Peyer's patch (tissue), 4 donors: ENCODE measurements at regions not wholly inside any gene's neighbourhood (a gene's known extent, or its start where the extent isn't known, plus 50 kb on each side); places are given as distances from the start of the nearest gene placed in this dataset.

Source experiments
- POLR2A ChIP-seq, 2 donors: fragments of 450-650 bp; IDR thresholded peaks; one replicate each; pipeline ENCODE4 v1.5.1; 2017; ENCODE audit warnings: antibody characterized with exemption in 2 of 2, mild to moderate bottlenecking in 2 of 2, moderate library complexity in 2 of 2
- TF ChIP-seq, protein P1 (sequence below), 6 experiments: fragments of 450-650 bp in 4 of 6; fragments of 200-600 bp in 2 of 6; sonication (generic) in 1 of 6; IDR thresholded peaks; one replicate each; pipeline ENCODE4 v1.5.1; 2017 to 2019; ENCODE audit warnings: antibody characterized with exemption in 6 of 6, mild to moderate bottlenecking in 3 of 6, moderate library complexity in 1 of 6

DNA sequence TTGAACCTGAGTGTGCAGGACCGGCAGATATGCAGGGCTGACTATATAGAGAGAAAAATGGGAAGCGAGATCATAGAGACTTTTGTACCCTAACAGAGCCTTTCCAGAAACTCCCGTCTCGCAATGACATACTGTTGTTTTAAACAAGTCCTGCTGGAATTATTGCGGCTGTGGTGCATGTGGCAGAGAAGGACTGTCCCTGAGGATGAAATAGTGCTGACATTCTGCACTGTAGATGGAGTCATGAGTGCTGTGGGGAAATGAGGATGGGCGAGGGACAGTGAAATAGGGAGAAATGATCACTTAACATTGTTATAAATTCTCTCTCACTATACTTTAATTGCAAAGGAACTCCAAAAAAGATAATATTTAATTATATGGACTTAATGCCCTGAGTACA lies 50.4 kb upstream of the KLHL14 start:
- TF ChIP-seq, protein P1, sequence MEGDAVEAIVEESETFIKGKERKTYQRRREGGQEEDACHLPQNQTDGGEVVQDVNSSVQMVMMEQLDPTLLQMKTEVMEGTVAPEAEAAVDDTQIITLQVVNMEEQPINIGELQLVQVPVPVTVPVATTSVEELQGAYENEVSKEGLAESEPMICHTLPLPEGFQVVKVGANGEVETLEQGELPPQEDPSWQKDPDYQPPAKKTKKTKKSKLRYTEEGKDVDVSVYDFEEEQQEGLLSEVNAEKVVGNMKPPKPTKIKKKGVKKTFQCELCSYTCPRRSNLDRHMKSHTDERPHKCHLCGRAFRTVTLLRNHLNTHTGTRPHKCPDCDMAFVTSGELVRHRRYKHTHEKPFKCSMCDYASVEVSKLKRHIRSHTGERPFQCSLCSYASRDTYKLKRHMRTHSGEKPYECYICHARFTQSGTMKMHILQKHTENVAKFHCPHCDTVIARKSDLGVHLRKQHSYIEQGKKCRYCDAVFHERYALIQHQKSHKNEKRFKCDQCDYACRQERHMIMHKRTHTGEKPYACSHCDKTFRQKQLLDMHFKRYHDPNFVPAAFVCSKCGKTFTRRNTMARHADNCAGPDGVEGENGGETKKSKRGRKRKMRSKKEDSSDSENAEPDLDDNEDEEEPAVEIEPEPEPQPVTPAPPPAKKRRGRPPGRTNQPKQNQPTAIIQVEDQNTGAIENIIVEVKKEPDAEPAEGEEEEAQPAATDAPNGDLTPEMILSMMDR (IDR thresholded peaks at IDR 0.05), result no peak
- no peak for TF ChIP-seq POLR2A (IDR thresholded peaks at IDR 0.05)
